ENCODE measurements at regions not wholly inside any gene's neighbourhood (a gene's known extent, or its start where the extent isn't known, plus 50 kb on each side); places are given as distances from the start of the nearest gene placed in this dataset.

- H3K36me3 Mint-ChIP-seq, result no peaks in the 10 kb centered on the region
- no peaks in the 10 kb centered on the region for H3K9me3 Mint-ChIP-seq
- H3K4me1 Mint-ChIP-seq, result no peaks in the 10 kb centered on the region
- no peak overlapping the region for H3K4me3 Mint-ChIP-seq
- no peak overlapping the region for H3K27ac Mint-ChIP-seq
- DNase-seq (ENCODE audit: low spot score in 2 of 2) (no peak), ATAC-seq (ENCODE audit: low read depth) (no peak)
- H3K27me3 Mint-ChIP-seq, result peaks cover 4% of the 10 kb centered on the region
Measured at GRCh38 chr17:33725675-33726271, 432.7 kb upstream of the ASIC2 start.

GRCh38 chr17:33730131-33730530, 437.0 kb upstream of the ASIC2 start:
- no peak overlapping the region for H3K27ac Mint-ChIP-seq
- ATAC-seq (ENCODE audit: low read depth) (no peak), DNase-seq (ENCODE audit: low spot score in 2 of 2) (no peak)
- H3K27me3 Mint-ChIP-seq, result peaks cover 12% of the 10 kb centered on the region
- H3K4me1 Mint-ChIP-seq, result no peaks in the 10 kb centered on the region
- H3K9me3 Mint-ChIP-seq, result peaks cover 4% of the 10 kb centered on the region
- peaks cover 3% of the 10 kb centered on the region for H3K36me3 Mint-ChIP-seq
- H3K4me3 Mint-ChIP-seq, result no peak overlapping the region

GRCh38 chr17:33732116-33732515, 439.0 kb upstream of the ASIC2 start:
- Mint-ChIP-seq H3K27me3 (peaks cover 15% of the 10 kb centered on the region), H3K36me3 (peaks cover 3% of the 10 kb centered on the region)
- no peak for DNase-seq (ENCODE audit: low spot score in 2 of 2)

GRCh38 chr17:33739714-33740113, 446.6 kb upstream of the ASIC2 start:
- Mint-ChIP-seq H3K4me3 (no peak overlapping the region), H3K4me1 (no peaks in the 10 kb centered on the region), H3K9me3 (peaks cover 2% of the 10 kb centered on the region), H3K27me3 (peaks cover 12% of the 10 kb centered on the region), H3K27ac (no peak overlapping the region), H3K36me3 (no peaks in the 10 kb centered on the region)
- ATAC-seq (ENCODE audit: low read depth), result no peak
- DNase-seq (ENCODE audit: low spot score in 2 of 2), result no peak

More at GRCh38 chr17:33732116-33732515, 439.0 kb upstream of the ASIC2 start:
- no peak overlapping the region for H3K27ac Mint-ChIP-seq
- H3K4me1 Mint-ChIP-seq, result no peaks in the 10 kb centered on the region
- peaks cover 4% of the 10 kb centered on the region for H3K9me3 Mint-ChIP-seq
- H3K4me3 Mint-ChIP-seq, result no peak overlapping the region
- ATAC-seq (ENCODE audit: low read depth), result no peak

GRCh38 chr17:33745047-33745760, 452.1 kb upstream of the ASIC2 start:
- Mint-ChIP-seq H3K4me3 (no peak overlapping the region), H3K9me3 (no peaks in the 10 kb centered on the region), H3K36me3 (no peaks in the 10 kb centered on the region), H3K27ac (no peak overlapping the region), H3K4me1 (no peaks in the 10 kb centered on the region), H3K27me3 (peaks cover 12% of the 10 kb centered on the region)
- DNase-seq (ENCODE audit: low spot score in 2 of 2) (no peak), ATAC-seq (ENCODE audit: low read depth) (no peak)

GRCh38 chr17:33749171-33749570, 456.1 kb upstream of the ASIC2 start:
- Mint-ChIP-seq H3K27me3 (peaks cover 12% of the 10 kb centered on the region), H3K27ac (no peak overlapping the region), H3K4me1 (peaks cover 3% of the 10 kb centered on the region), H3K36me3 (no peaks in the 10 kb centered on the region), H3K4me3 (no peak overlapping the region), H3K9me3 (peaks cover 3% of the 10 kb centered on the region)
- DNase-seq (ENCODE audit: low spot score in 2 of 2) (no peak), ATAC-seq (ENCODE audit: low read depth) (no peak)

GRCh38 chr17:33750943-33751701, 458.0 kb upstream of the ASIC2 start:
- Mint-ChIP-seq H3K27ac (no peak overlapping the region), H3K27me3 (peaks cover 16% of the 10 kb centered on the region), H3K4me3 (no peak overlapping the region), H3K36me3 (peaks cover 3% of the 10 kb centered on the region), H3K9me3 (peaks cover 8% of the 10 kb centered on the region), H3K4me1 (peaks cover 3% of the 10 kb centered on the region)
- ATAC-seq (ENCODE audit: low read depth), result peak; percentile 47
- peak; percentile 27 to 54 for DNase-seq (ENCODE audit: low spot score in 2 of 2)

GRCh38 chr17:33751702-33752065, 458.6 kb upstream of the ASIC2 start:
- Mint-ChIP-seq H3K27ac (no peak overlapping the region), H3K27me3 (peaks cover 16% of the 10 kb centered on the region), H3K4me1 (peaks cover 3% of the 10 kb centered on the region), H3K9me3 (peaks cover 8% of the 10 kb centered on the region), H3K36me3 (peaks cover 3% of the 10 kb centered on the region), H3K4me3 (no peak overlapping the region)
- DNase-seq (ENCODE audit: low spot score in 2 of 2) (no peak), ATAC-seq (ENCODE audit: low read depth) (no peak)

GRCh38 chr17:33753452-33753851, 460.4 kb upstream of the ASIC2 start:
- H3K4me3 Mint-ChIP-seq, result no peak overlapping the region
- H3K9me3 Mint-ChIP-seq, result peaks cover 8% of the 10 kb centered on the region
- H3K27me3 Mint-ChIP-seq, result peaks cover 14% of the 10 kb centered on the region
- no peak for DNase-seq (ENCODE audit: low spot score in 2 of 2)
- H3K27ac Mint-ChIP-seq, result no peak overlapping the region
- peaks cover 3% of the 10 kb centered on the region for H3K4me1 Mint-ChIP-seq
- peaks cover 3% of the 10 kb centered on the region for H3K36me3 Mint-ChIP-seq
- no peak for ATAC-seq (ENCODE audit: low read depth)

GRCh38 chr17:33756021-33756420, 462.9 kb upstream of the ASIC2 start:
- Mint-ChIP-seq H3K27ac (no peak overlapping the region), H3K9me3 (peaks cover 8% of the 10 kb centered on the region), H3K4me3 (no peak overlapping the region), H3K4me1 (peaks cover 3% of the 10 kb centered on the region), H3K36me3 (peaks cover 3% of the 10 kb centered on the region), H3K27me3 (peaks cover 13% of the 10 kb centered on the region)
- DNase-seq (ENCODE audit: low spot score in 2 of 2) (no peak), ATAC-seq (ENCODE audit: low read depth) (no peak)

GRCh38 chr17:33765871-33766270, 472.8 kb upstream of the ASIC2 start:
- DNase-seq (ENCODE audit: low spot score in 2 of 2) (no peak), ATAC-seq (ENCODE audit: low read depth) (no peak)
- no peak overlapping the region for H3K27ac Mint-ChIP-seq
- H3K4me1 Mint-ChIP-seq, result no peaks in the 10 kb centered on the region
- H3K4me3 Mint-ChIP-seq, result no peak overlapping the region
- peaks cover 1% of the 10 kb centered on the region for H3K27me3 Mint-ChIP-seq
- no peaks in the 10 kb centered on the region for H3K36me3 Mint-ChIP-seq
- H3K9me3 Mint-ChIP-seq, result no peaks in the 10 kb centered on the region

GRCh38 chr17:33766721-33767120, 473.6 kb upstream of the ASIC2 start:
- Mint-ChIP-seq H3K27me3 (peaks cover 5% of the 10 kb centered on the region), H3K4me3 (no peak overlapping the region), H3K9me3 (no peaks in the 10 kb centered on the region), H3K27ac (no peak overlapping the region), H3K4me1 (no peaks in the 10 kb centered on the region), H3K36me3 (no peaks in the 10 kb centered on the region)
- no peak for DNase-seq (ENCODE audit: low spot score in 2 of 2)
- no peak for ATAC-seq (ENCODE audit: low read depth)

GRCh38 chr17:33769066-33769465, 476.0 kb upstream of the ASIC2 start:
- DNase-seq (ENCODE audit: low spot score in 2 of 2) (no peak), ATAC-seq (ENCODE audit: low read depth) (no peak)
- H3K36me3 Mint-ChIP-seq, result no peaks in the 10 kb centered on the region
- no peak overlapping the region for H3K27ac Mint-ChIP-seq
- H3K4me1 Mint-ChIP-seq, result no peaks in the 10 kb centered on the region
- no peaks in the 10 kb centered on the region for H3K9me3 Mint-ChIP-seq
- H3K27me3 Mint-ChIP-seq, result peaks cover 10% of the 10 kb centered on the region
- no peak overlapping the region for H3K4me3 Mint-ChIP-seq

GRCh38 chr17:33776304-33776703, 478.8 kb upstream of the CCL2 start:
- no peaks in the 10 kb centered on the region for H3K4me1 Mint-ChIP-seq
- ATAC-seq (ENCODE audit: low read depth), result no peak
- H3K36me3 Mint-ChIP-seq, result no peaks in the 10 kb centered on the region
- H3K27ac Mint-ChIP-seq, result no peak overlapping the region
- no peak for DNase-seq (ENCODE audit: low spot score in 2 of 2)
- H3K9me3 Mint-ChIP-seq, result no peaks in the 10 kb centered on the region
- peaks cover 22% of the 10 kb centered on the region for H3K27me3 Mint-ChIP-seq
- no peak overlapping the region for H3K4me3 Mint-ChIP-seq

All from memory B cell (primary cell).